MM.1S (cell line): ENCODE measurements at regions not wholly inside any gene's neighbourhood (a gene's known extent, or its start where the extent isn't known, plus 50 kb on each side); places are given as distances from the start of the nearest gene placed in this dataset.
"Not testable (repeated sequence)": the region's sequence is repeated elsewhere in the genome, so short reads cannot be mapped to it uniquely, and the experiment has no call there.

Experiments
- DNase-seq: peaks from one replicate; pipeline ENCODE4 v3.0.0-alpha.2; 2015
- H2AFZ ChIP-seq: fragments of 300-600 bp; sonication (generic); 2 replicates; pipeline ENCODE4 v1.6.0; 2016; ENCODE audit warnings: antibody characterized with exemption, low read length
- H3F3A ChIP-seq: fragments of 300-600 bp; sonication (generic); 2 replicates; pipeline ENCODE4 v1.6.1; 2016; ENCODE audit warnings: mild to moderate bottlenecking, antibody characterized with exemption, low read length, moderate library complexity, mixed read lengths; ENCODE audit not compliant: insufficient read depth
- H3K27ac ChIP-seq: fragments of 300-600 bp; sonication (generic); 2 replicates; pipeline ENCODE4 v1.5.1; 2016; ENCODE audit warnings: mild to moderate bottlenecking, low read length
- H3K27me3 ChIP-seq: fragments of 300-600 bp; sonication (generic); replicated peaks from 2 replicates; pipeline ENCODE4 v1.6.0; 2016; ENCODE audit warnings: low read length; ENCODE audit not compliant: insufficient read depth
- H3K36me3 ChIP-seq: fragments of 300-600 bp; sonication (generic); replicated peaks from 2 replicates; pipeline ENCODE4 v1.6.1; 2016; ENCODE audit warnings: mild to moderate bottlenecking, low read length, mixed read lengths; ENCODE audit not compliant: insufficient read depth
- H3K4me1 ChIP-seq: fragments of 300-600 bp; sonication (generic); 2 replicates; pipeline ENCODE4 v1.6.1; 2016; ENCODE audit warnings: low read length, mixed read lengths
- H3K4me2 ChIP-seq: fragments of 300-600 bp; sonication (generic); 2 replicates; pipeline ENCODE4 v1.6.0; 2016; ENCODE audit warnings: low read depth, low read length
- H3K4me3 ChIP-seq: fragments of 300-600 bp; sonication (generic); 2 replicates; pipeline ENCODE4 v1.5.1; 2016; ENCODE audit warnings: low read length, mixed read lengths
- H3K79me2 ChIP-seq: fragments of 300-600 bp; sonication (generic); 2 replicates; pipeline ENCODE4 v1.6.1; 2016; ENCODE audit warnings: mixed run types, low read length, mixed read lengths
- H3K9ac ChIP-seq: fragments of 300-600 bp; sonication (generic); 2 replicates; pipeline ENCODE4 v1.6.1; 2016; ENCODE audit warnings: low read length, mixed read lengths
- H3K9me2 ChIP-seq: fragments of 300-600 bp; sonication (generic); replicated peaks from 2 replicates; pipeline ENCODE4 v1.6.1; 2016; ENCODE audit warnings: mild to moderate bottlenecking, low read length, mixed read lengths; ENCODE audit not compliant: insufficient read depth
- H3K9me3 ChIP-seq: fragments of 300-600 bp; sonication (generic); replicated peaks from 2 replicates; pipeline ENCODE4 v1.6.1; 2016; ENCODE audit warnings: mild to moderate bottlenecking, low read length, mixed read lengths; ENCODE audit not compliant: insufficient read depth
- H4K20me1 ChIP-seq: fragments of 300-600 bp; sonication (generic); 2 replicates; pipeline ENCODE4 v1.6.1; 2016; ENCODE audit warnings: mild to moderate bottlenecking, low read length, moderate library complexity, mixed read lengths; ENCODE audit not compliant: insufficient read depth
- CTCF ChIP-seq: fragments of 300-600 bp; sonication (generic); IDR thresholded peaks from 2 replicates; pipeline ENCODE4 v1.5.1; 2016; ENCODE audit warnings: antibody characterized with exemption, low read length, mixed read lengths
- EZH2 ChIP-seq: fragments of 300-600 bp; sonication (generic); optimal IDR thresholded peaks from 2 replicates; pipeline ENCODE3; 2017; ENCODE audit warnings: low read depth, mild to moderate bottlenecking, antibody characterized with exemption, low read length, mixed read lengths
- EZH2phosphoT487 ChIP-seq: fragments of 300-600 bp; sonication (generic); IDR thresholded peaks from 2 replicates; pipeline ENCODE4 v1.6.1; 2018; ENCODE audit warnings: antibody characterized with exemption, low read length

- H3K4me3 ChIP-seq: no peak overlapping the region
- H3K9ac ChIP-seq: no peak overlapping the region
- H3K9me3 ChIP-seq: no peaks in the 10 kb centered on the region
- no peaks in the 10 kb centered on the region for H4K20me1 ChIP-seq
- H3K27me3 ChIP-seq: no peaks in the 10 kb centered on the region
- no peak overlapping the region for H2AFZ ChIP-seq
- no peaks in the 10 kb centered on the region for H3K36me3 ChIP-seq
- no peak overlapping the region for H3K4me2 ChIP-seq
- DNase-seq: peak; percentile 43
- H3K79me2 ChIP-seq: no peaks in the 10 kb centered on the region
- H3K9me2 ChIP-seq: no peaks in the 10 kb centered on the region
- H3F3A ChIP-seq: no peaks in the 10 kb centered on the region
- H3K27ac ChIP-seq: no peak overlapping the region
- TF ChIP-seq CTCF (no peak), EZH2 (no peak), EZH2phosphoT487 (no peak)
- no peaks in the 10 kb centered on the region for H3K4me1 ChIP-seq
These were observed 399.0 kb downstream of the CCSER2 start for GRCh38 chr10:84727398-84727797.

GRCh38 chr10:84739126-84739525 is 410.7 kb downstream of the CCSER2 start:
- H3K9me3 ChIP-seq, H3K9me2 ChIP-seq, H3K27ac ChIP-seq, H3K4me2 ChIP-seq, H4K20me1 ChIP-seq, H3K4me1 ChIP-seq, H3K9ac ChIP-seq, H3K79me2 ChIP-seq, H3K36me3 ChIP-seq, H2AFZ ChIP-seq, H3F3A ChIP-seq, H3K27me3 ChIP-seq, H3K4me3 ChIP-seq, DNase-seq: not testable (repeated sequence)

- Histone ChIP-seq H3K27ac (no peak overlapping the region), H3K9me2 (no peaks in the 10 kb centered on the region), H3K36me3 (no peaks in the 10 kb centered on the region), H3K79me2 (no peaks in the 10 kb centered on the region), H3K4me2 (no peak overlapping the region), H3K27me3 (no peaks in the 10 kb centered on the region), H3K4me3 (no peak overlapping the region), H3K4me1 (no peaks in the 10 kb centered on the region), H3K9ac (no peak overlapping the region), H3K9me3 (no peaks in the 10 kb centered on the region), H4K20me1 (no peaks in the 10 kb centered on the region), H3F3A (no peaks in the 10 kb centered on the region), H2AFZ (no peak overlapping the region)
- no peak for DNase-seq
- TF ChIP-seq EZH2 (no peak), EZH2phosphoT487 (no peak), CTCF (no peak)
These were observed 411.3 kb downstream of the CCSER2 start for GRCh38 chr10:84739641-84740040.

GRCh38 chr10:84743483-84743882 is 415.1 kb downstream of the CCSER2 start:
- Histone ChIP-seq H3K9ac (no peak overlapping the region), H3K4me1 (no peaks in the 10 kb centered on the region), H3K27me3 (no peaks in the 10 kb centered on the region), H3K79me2 (no peaks in the 10 kb centered on the region), H3K9me2 (no peaks in the 10 kb centered on the region), H2AFZ (no peak overlapping the region), H3K36me3 (no peaks in the 10 kb centered on the region), H4K20me1 (no peaks in the 10 kb centered on the region), H3K27ac (no peak overlapping the region), H3K4me2 (no peak overlapping the region), H3K4me3 (no peak overlapping the region), H3K9me3 (no peaks in the 10 kb centered on the region), H3F3A (no peaks in the 10 kb centered on the region)
- TF ChIP-seq EZH2 (no peak), EZH2phosphoT487 (no peak), CTCF (peak; percentile 54)
- DNase-seq: peak; percentile 12
